ENCODE measurements at regions not wholly inside any gene's neighbourhood (a gene's known extent, or its start where the extent isn't known, plus 50 kb on each side); places are given as distances from the start of the nearest gene placed in this dataset.
"Not testable (repeated sequence)": the region's sequence is repeated elsewhere in the genome, so short reads cannot be mapped to it uniquely, and the experiment has no call there.

GRCh38 chr7:29751012-29751411 lies 55.3 kb upstream of the WIPF3 start:
- H3K9me3 ChIP-seq (ENCODE audit: insufficient read depth in 2 of 2, low read depth in 1 of 2, low read length in 1 of 2); H2BK20ac ChIP-seq (ENCODE audit: low read length); H3K4me3 ChIP-seq (ENCODE audit: extremely low read depth in 1 of 4, insufficient read depth in 2 of 4, low read depth in 3 of 4, low read length in 4 of 4); H3K23ac ChIP-seq (ENCODE audit: insufficient read length); H3K14ac ChIP-seq (ENCODE audit: insufficient read length); H3K56ac ChIP-seq (replicated peaks; ENCODE audit: insufficient read length, low read depth, low read length); H4K5ac ChIP-seq (ENCODE audit: insufficient read length, low read depth, low read length); H2BK5ac ChIP-seq (ENCODE audit: low read depth, low read length); H3K18ac ChIP-seq (ENCODE audit: extremely low read depth, low read length); DNase-seq (ENCODE audit: low read depth in 1 of 2, low spot score in 2 of 2); H3K79me1 ChIP-seq (ENCODE audit: low read depth, low read length); H3K4ac ChIP-seq (replicated peaks; ENCODE audit: insufficient read length, low read depth, low read length); H3K4me1 ChIP-seq (replicated peaks in 1 of 4; ENCODE audit: control insufficient read depth in 3 of 4, insufficient read depth in 4 of 4, low read length in 3 of 4); H2BK15ac ChIP-seq (ENCODE audit: low read length); POLR2A ChIA-PET (ENCODE audit: partially characterized antibody); H2AFZ ChIP-seq (ENCODE audit: low read length); H4K20me1 ChIP-seq (replicated peaks in 1 of 2; ENCODE audit: control insufficient read depth in 1 of 2, insufficient read depth in 2 of 2, low read length in 2 of 2); H3K9ac ChIP-seq (replicated peaks in 1 of 4; ENCODE audit: extremely low read depth in 1 of 4, low read depth in 3 of 4, low read length in 3 of 4); H2AK5ac ChIP-seq (ENCODE audit: low read depth, low read length); H3K4me2 ChIP-seq (ENCODE audit: insufficient read depth in 1 of 2, low read depth in 2 of 2, low read length in 2 of 2); H2BK12ac ChIP-seq (ENCODE audit: low read depth, low read length); H4K91ac ChIP-seq (replicated peaks; ENCODE audit: insufficient read length, low read length); H3K27me3 ChIP-seq (replicated peaks in 1 of 4; ENCODE audit: control insufficient read depth in 3 of 4, extremely low read depth in 1 of 4, insufficient read depth in 3 of 4, low read length in 3 of 4); FAIRE-seq; H3K36me3 ChIP-seq (ENCODE audit: control insufficient read depth in 2 of 4, insufficient read depth in 4 of 4, low read length in 3 of 4); H3K79me2 ChIP-seq (ENCODE audit: control insufficient read depth in 1 of 2, insufficient read depth in 2 of 2, low read length in 2 of 2); H3K23me2 ChIP-seq (ENCODE audit: low read depth, low read length); H4K8ac ChIP-seq (ENCODE audit: extremely low read depth, insufficient read depth, low read length); H2BK120ac ChIP-seq (replicated peaks; ENCODE audit: low read depth, low read length); H3K27ac ChIP-seq (ENCODE audit: low read depth, low read length): not testable (repeated sequence)
- WGBS, 2 experiments (ENCODE audit: extremely low coverage in 1 of 2, insufficient coverage in 1 of 2, insufficient read length in 1 of 2, insufficient replicate concordance in 2 of 2, low coverage in 1 of 2, low lambda C conversion rate in 2 of 2, missing lambda C conversion rate in 1 of 2): 87% methylated on average over 4 of the region's 4 CpGs; no CpG with 5 or more reads in 1 of the 2 experiments
- CTCF ChIA-PET (ENCODE audit: partially characterized antibody): interaction anchor here (0.8 to 2.1 kb wide), 4 partner anchors 14 to 171 kb away, joined by 3 to 23 read pairs (median 4); no protein-coding TSS in a partner anchor
